Stomach smooth muscle (tissue), 2 donors: ENCODE measurements at regions not wholly inside any gene's neighbourhood (a gene's known extent, or its start where the extent isn't known, plus 50 kb on each side); places are given as distances from the start of the nearest gene placed in this dataset.

Experiments used
- H3K27ac ChIP-seq: one replicate; pipeline ENCODE4 v1.7.0; 2013; ENCODE audit warnings: mild to moderate bottlenecking, low read length, inconsistent platforms
- H3K27me3 ChIP-seq, 2 donors: one replicate each; pipeline ENCODE4 v1.7.0; 2013; ENCODE audit warnings: low read length in 2 of 2; ENCODE audit not compliant: insufficient read depth in 2 of 2, control insufficient read depth in 1 of 2
- H3K36me3 ChIP-seq, 2 donors: one replicate each; pipeline ENCODE4 v1.7.0; 2013; ENCODE audit warnings: low read length in 2 of 2; ENCODE audit not compliant: control insufficient read depth in 2 of 2, insufficient read depth in 2 of 2
- H3K4me1 ChIP-seq: one replicate; pipeline ENCODE4 v1.7.0; 2013; ENCODE audit warnings: low read length; ENCODE audit not compliant: control insufficient read depth, insufficient read depth
- H3K4me3 ChIP-seq, 2 donors: one replicate each; pipeline ENCODE4 v1.7.0; 2013; ENCODE audit warnings: low read length in 2 of 2
- H3K9ac ChIP-seq, 2 donors: one replicate each; pipeline ENCODE4 v1.7.0; 2013; ENCODE audit warnings: low read length in 2 of 2, mild to moderate bottlenecking in 1 of 2
- H3K9me3 ChIP-seq, 2 donors: one replicate each; pipeline ENCODE4 v1.7.0; 2013; ENCODE audit warnings: low read length in 2 of 2; ENCODE audit not compliant: control insufficient read depth in 2 of 2
- donor health status: healthy.
- donor health status: Pancreatic carcinoma.

- Histone ChIP-seq H3K4me1 (peaks cover 14% of the 10 kb centered on the region), H3K9ac (no peak overlapping the region), H3K27ac (no peak overlapping the region), H3K9me3 (no peaks in the 10 kb centered on the region), H3K4me3 (no peak overlapping the region), H3K36me3 (no peaks in the 10 kb centered on the region), H3K27me3 (peaks cover 0 to 6% of the 10 kb centered on the region in 2 donors)
These were observed 158.3 kb upstream of the HES1 start for GRCh38 chr3:193977622-193978021.

DNA sequence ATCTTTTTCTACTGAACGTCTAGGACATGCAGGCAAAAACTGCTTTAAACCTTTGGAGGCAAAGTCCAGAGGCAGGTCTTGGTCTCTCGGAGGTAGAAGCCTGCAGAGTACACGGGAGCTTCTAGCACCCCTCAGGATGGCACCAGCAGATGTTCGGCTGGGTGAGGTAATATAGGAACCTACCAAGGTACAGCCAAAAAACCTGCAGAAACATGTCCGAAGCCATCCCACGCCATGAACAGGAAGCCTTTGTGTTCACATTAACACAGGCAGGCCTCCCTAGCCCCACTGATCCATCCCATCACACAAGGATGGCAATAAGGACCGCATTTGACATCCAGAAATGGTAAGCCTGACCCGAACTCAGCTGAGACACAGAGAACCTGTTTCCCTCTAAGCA lies 157.9 kb upstream of the HES1 start:
- no peak overlapping the region for H3K9ac ChIP-seq
- no peak overlapping the region for H3K27ac ChIP-seq
- H3K4me3 ChIP-seq: no peak overlapping the region
- H3K9me3 ChIP-seq: no peaks in the 10 kb centered on the region
- H3K4me1 ChIP-seq: peaks cover 16% of the 10 kb centered on the region
- peaks cover 0 to 4% of the 10 kb centered on the region in 2 donors for H3K27me3 ChIP-seq
- no peaks in the 10 kb centered on the region for H3K36me3 ChIP-seq

DNA sequence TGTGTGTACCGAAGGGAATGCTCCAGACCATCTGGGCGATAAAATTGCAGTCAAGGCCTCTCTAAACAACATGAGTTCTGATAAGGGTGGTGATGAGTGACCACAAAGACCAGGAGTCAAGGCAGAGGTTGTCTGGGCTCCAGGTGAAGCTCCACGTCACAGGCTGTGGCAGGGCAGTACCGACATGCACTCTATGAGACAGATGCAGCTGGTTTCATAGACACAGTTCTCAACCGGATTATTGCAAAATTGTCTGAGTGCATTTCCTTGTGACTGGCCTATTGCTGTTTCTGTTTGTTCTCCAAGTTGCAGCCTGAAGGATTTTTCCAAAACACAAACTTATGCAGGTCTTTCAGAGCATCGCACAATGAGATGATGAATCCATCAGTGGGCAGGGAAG lies 157.5 kb upstream of the HES1 start:
- peaks cover 16% of the 10 kb centered on the region for H3K4me1 ChIP-seq
- H3K27me3 ChIP-seq: peaks cover 0 to 4% of the 10 kb centered on the region in 2 donors
- H3K4me3 ChIP-seq: no peak overlapping the region
- H3K9me3 ChIP-seq: no peaks in the 10 kb centered on the region
- H3K36me3 ChIP-seq: no peaks in the 10 kb centered on the region
- no peak overlapping the region for H3K27ac ChIP-seq
- no peak overlapping the region for H3K9ac ChIP-seq

DNA sequence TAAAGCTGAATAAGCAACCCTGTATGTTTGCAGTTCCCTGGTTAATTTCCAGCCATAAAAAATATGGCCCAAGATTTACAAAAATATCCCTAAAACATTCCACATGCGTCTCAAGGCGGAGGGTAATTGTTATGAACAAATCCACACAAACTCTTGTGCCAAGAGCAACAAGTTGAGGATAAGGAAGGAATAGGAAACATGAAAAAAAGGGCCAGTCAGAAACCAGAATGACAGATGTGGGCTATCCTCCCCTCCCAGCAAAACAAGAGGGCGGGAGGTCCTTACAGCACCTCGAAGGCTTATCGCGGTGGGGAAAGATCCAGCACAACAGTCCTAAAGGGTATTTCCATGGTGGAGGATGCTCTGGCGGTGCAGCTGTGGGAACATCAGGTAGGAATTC lies 155.6 kb upstream of the HES1 start:
- no peaks in the 10 kb centered on the region for H3K9me3 ChIP-seq
- H3K4me1 ChIP-seq: peaks cover 7% of the 10 kb centered on the region
- no peak overlapping the region for H3K4me3 ChIP-seq
- no peaks in the 10 kb centered on the region for H3K36me3 ChIP-seq
- H3K27ac ChIP-seq: no peak overlapping the region
- no peak overlapping the region for H3K9ac ChIP-seq
- peaks cover 0 to 4% of the 10 kb centered on the region in 2 donors for H3K27me3 ChIP-seq

- H3K27me3 ChIP-seq: peaks cover 0 to 4% of the 10 kb centered on the region in 2 donors
- H3K27ac ChIP-seq: no peak overlapping the region
- H3K4me1 ChIP-seq: peaks cover 7% of the 10 kb centered on the region
- H3K9ac ChIP-seq: no peak overlapping the region
- no peaks in the 10 kb centered on the region for H3K9me3 ChIP-seq
- H3K36me3 ChIP-seq: no peaks in the 10 kb centered on the region
- H3K4me3 ChIP-seq: no peak overlapping the region
These were observed 155.0 kb upstream of the HES1 start for GRCh38 chr3:193980905-193981304.

GRCh38 chr3:193981504-193981903 lies 154.4 kb upstream of the HES1 start:
- no peak overlapping the region for H3K4me3 ChIP-seq
- H3K36me3 ChIP-seq: no peaks in the 10 kb centered on the region
- H3K9ac ChIP-seq: no peak overlapping the region
- no peaks in the 10 kb centered on the region for H3K9me3 ChIP-seq
- no peak overlapping the region for H3K27ac ChIP-seq
- peaks cover 7% of the 10 kb centered on the region for H3K4me1 ChIP-seq
- peaks cover 0 to 4% of the 10 kb centered on the region in 2 donors for H3K27me3 ChIP-seq

DNA sequence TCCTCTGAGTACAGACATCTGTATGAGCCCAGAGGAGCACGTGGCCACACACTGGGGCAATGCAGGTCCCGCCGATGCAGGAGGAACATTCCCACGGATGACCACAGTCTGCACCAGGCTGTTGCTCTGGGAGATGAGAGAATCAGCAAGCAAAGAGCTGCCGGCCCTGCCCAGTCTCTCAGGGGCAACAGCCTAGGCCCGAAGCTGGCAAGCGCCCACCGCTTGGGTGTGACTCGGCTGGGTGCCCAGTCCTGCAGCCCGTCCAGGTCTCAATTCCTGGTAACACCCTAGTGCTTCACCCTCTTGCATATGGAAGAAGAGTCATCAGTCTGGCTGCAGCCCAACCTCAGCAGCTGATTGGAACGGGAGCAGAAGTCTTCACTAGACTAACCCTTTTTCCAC lies 153.7 kb upstream of the HES1 start:
- Histone ChIP-seq H3K4me3 (no peak overlapping the region), H3K27me3 (peaks cover 0 to 4% of the 10 kb centered on the region in 2 donors), H3K4me1 (peaks cover 7% of the 10 kb centered on the region), H3K9ac (no peak overlapping the region), H3K27ac (no peak overlapping the region), H3K9me3 (no peaks in the 10 kb centered on the region), H3K36me3 (no peaks in the 10 kb centered on the region)

- no peak overlapping the region for H3K9ac ChIP-seq
- no peak overlapping the region for H3K4me3 ChIP-seq
- H3K27me3 ChIP-seq: no peaks in the 10 kb centered on the region
- H3K9me3 ChIP-seq: no peaks in the 10 kb centered on the region
- peaks cover 7% of the 10 kb centered on the region for H3K4me1 ChIP-seq
- H3K27ac ChIP-seq: no peak overlapping the region
- no peaks in the 10 kb centered on the region for H3K36me3 ChIP-seq
These were observed 151.8 kb upstream of the HES1 start for GRCh38 chr3:193983846-193984818.

- no peak overlapping the region for H3K27ac ChIP-seq
These were observed 151.1 kb upstream of the HES1 start for GRCh38 chr3:193984876-193985275.

GRCh38 chr3:193987186-193987585 lies 148.8 kb upstream of the HES1 start:
- Histone ChIP-seq H3K36me3 (no peaks in the 10 kb centered on the region), H3K4me1 (peaks cover 6% of the 10 kb centered on the region), H3K9me3 (no peaks in the 10 kb centered on the region), H3K9ac (no peak overlapping the region), H3K27me3 (no peaks in the 10 kb centered on the region), H3K27ac (no peak overlapping the region), H3K4me3 (no peak overlapping the region)

More at GRCh38 chr3:193984876-193985275, 151.1 kb upstream of the HES1 start:
- H3K36me3 ChIP-seq: no peaks in the 10 kb centered on the region
- H3K4me1 ChIP-seq: peaks cover 7% of the 10 kb centered on the region
- H3K27me3 ChIP-seq: no peaks in the 10 kb centered on the region
- H3K4me3 ChIP-seq: no peak overlapping the region
- H3K9me3 ChIP-seq: no peaks in the 10 kb centered on the region
- no peak overlapping the region for H3K9ac ChIP-seq

- Histone ChIP-seq H3K9ac (no peak overlapping the region), H3K36me3 (no peaks in the 10 kb centered on the region), H3K4me3 (no peak overlapping the region), H3K27ac (no peak overlapping the region), H3K4me1 (no peaks in the 10 kb centered on the region), H3K27me3 (peaks cover 0 to 4% of the 10 kb centered on the region in 2 donors), H3K9me3 (no peaks in the 10 kb centered on the region)
These were observed 146.8 kb upstream of the HES1 start for GRCh38 chr3:193989186-193989585.
